SK-N-SH (cell line): ENCODE measurements at regions not wholly inside any gene's neighbourhood (a gene's known extent, or its start where the extent isn't known, plus 50 kb on each side); places are given as distances from the start of the nearest gene placed in this dataset.

ENCODE experiments used
- CTCF ChIP-seq: fragments of 200-600 bp; sonication (generic); IDR thresholded peaks from 2 replicates; pipeline ENCODE4 v1.6.1; 2017; ENCODE audit warnings: antibody characterized with exemption, mild to moderate bottlenecking, moderate library complexity
- EP300 ChIP-seq, 2 experiments: IDR thresholded peaks; 2 replicates each; pipeline versions ENCODE4 v1.4.0 to v1.6.1; 2012; ENCODE audit warnings: borderline replicate concordance in 1 of 2, low read depth in 1 of 2, low read length in 1 of 2
- GABPA ChIP-seq: IDR thresholded peaks from 2 replicates; pipeline ENCODE4 v1.4.0; 2012; ENCODE audit warnings: low read depth, mild to moderate bottlenecking
- GATA2 ChIP-seq: sonication (generic); formaldehyde crosslinking; IDR thresholded peaks from 2 replicates; pipeline ENCODE4 v1.5.0; 2020; ENCODE audit warnings: mild to moderate bottlenecking, missing genetic modification reagents
- MAX ChIP-seq: IDR thresholded peaks from 2 replicates; pipeline ENCODE4 v1.4.0; 2012; ENCODE audit warnings: low read depth
- NFIC ChIP-seq: IDR thresholded peaks from 2 replicates; pipeline ENCODE4 v1.4.0; 2012; ENCODE audit warnings: borderline replicate concordance
- REST ChIP-seq: IDR thresholded peaks from 2 replicates; pipeline ENCODE4 v1.6.1; 2012; ENCODE audit warnings: mild to moderate bottlenecking, low read depth, low read length, moderate library complexity
- RFX5 ChIP-seq: IDR thresholded peaks from 2 replicates; pipeline ENCODE4 v1.6.1; 2012; ENCODE audit warnings: mild to moderate bottlenecking, improper control_type of control experiment, low read length
- SMC3 ChIP-seq: IDR thresholded peaks from 2 replicates; pipeline ENCODE4 v1.6.1; 2012; ENCODE audit warnings: low read depth, low read length, improper control_type of control experiment
- TAF1 ChIP-seq: IDR thresholded peaks from 2 replicates; pipeline ENCODE4 v1.6.1; 2012; ENCODE audit warnings: low read depth, mild to moderate bottlenecking, low read length, moderate library complexity, borderline replicate concordance
- USF2 ChIP-seq: fragments of 150-350 bp; IDR thresholded peaks from 2 replicates; pipeline ENCODE4 v1.6.1; 2017; ENCODE audit warnings: antibody characterized with exemption, low read length, low read depth, borderline replicate concordance

GRCh38 chr17:83198366-83199341 is 119.2 kb downstream of the METRNL start:
- no peak for TF ChIP-seq EP300 (IDR thresholded peaks at IDR 0.05; ENCODE audit: borderline replicate concordance in 1 of 2, low read depth in 1 of 2, low read length in 1 of 2)
- TF ChIP-seq REST, result no peak
- no peak for TF ChIP-seq GABPA
- TF ChIP-seq USF2, result no peak
- no peak for TF ChIP-seq TAF1
- no peak for TF ChIP-seq CTCF
- TF ChIP-seq RFX5, result no peak
- TF ChIP-seq SMC3, result no peak
- no peak for TF ChIP-seq MAX
- TF ChIP-seq NFIC, result no peak
- TF ChIP-seq GATA2 (CRISPR knock-in tag), result no peak
